ENCODE measurements at regions not wholly inside any gene's neighbourhood (a gene's known extent, or its start where the extent isn't known, plus 50 kb on each side); places are given as distances from the start of the nearest gene placed in this dataset.

GRCh38 chr14:58954901-58955861 lies 233.3 kb upstream of the DAAM1 start:
- TF ChIP-seq GATA2 (IDR thresholded peaks at IDR 0.05; ENCODE audit: low read depth, low read length) = no peak
- TF ChIP-seq GATA3 (IDR thresholded peaks at IDR 0.05; ENCODE audit: low read depth, low read length) = no peak
